Caco-2 (cell line): ENCODE measurements at regions not wholly inside any gene's neighbourhood (a gene's known extent, or its start where the extent isn't known, plus 50 kb on each side); places are given as distances from the start of the nearest gene placed in this dataset.

Experiments
- BruUV-seq: library from RNA; stranded (reverse); fragments of 400-500 nt; replicated peaks from 2 replicates; lab custom pipeline; 2021; lab: Mats Ljungman, UMichigan
- CTCF ChIA-PET: fragments of 300-600 bp; sonication (Branson Sonifier 250); formaldehyde crosslinking; loops from one replicate; lab custom pipeline; 2022; ENCODE audit warnings: antibody characterized with exemption; lab: Charles Lee
- POLR2A ChIA-PET: fragments of 300-600 bp; sonication (Branson Sonifier 250); formaldehyde crosslinking; loops from one replicate; lab custom pipeline; 2022; ENCODE audit warnings: antibody characterized with exemption; lab: Charles Lee
- DNase-seq, 2 experiments: peaks; one replicate each; pipeline versions ENCODE4 v3.0.0 to v3.0.0-alpha.2; 2020 to 2022
- H3K27me3 ChIP-seq: replicated peaks from 2 replicates; pipeline ENCODE4 v1.6.0; 2011; ENCODE audit warnings: low read length; ENCODE audit not compliant: control insufficient read depth, insufficient read depth
- H3K36me3 ChIP-seq: 2 replicates; pipeline ENCODE4 v1.5.1; 2011; ENCODE audit warnings: low read length; ENCODE audit not compliant: control insufficient read depth, insufficient read depth
- H3K4me1 ChIP-seq: fragments of 250-450 bp; sonication (Bioruptor Pico); 2 replicates; pipeline ENCODE4 v1.5.1; 2020; ENCODE audit warnings: mild to moderate bottlenecking
- H3K4me3 ChIP-seq: 2 replicates; pipeline ENCODE4 v1.5.1; 2011; ENCODE audit warnings: low read depth, mild to moderate bottlenecking, control low read depth, low read length
- H3K9me3 ChIP-seq: fragments of 250-450 bp; sonication (Bioruptor Pico); 2 replicates; pipeline ENCODE4 v1.5.1; 2020; ENCODE audit warnings: mild to moderate bottlenecking, moderate library complexity
- H3K27ac Mint-ChIP-seq: one replicate; pipeline ENCODE4 v1.8.0; 2022; ENCODE audit warnings: mixed read lengths; ENCODE audit not compliant: unreplicated experiment
- H3K27me3 Mint-ChIP-seq: one replicate; pipeline ENCODE4 v1.8.0; 2022; ENCODE audit warnings: mixed read lengths; ENCODE audit not compliant: insufficient read depth, unreplicated experiment
- H3K36me3 Mint-ChIP-seq: one replicate; pipeline ENCODE4 v1.8.0; 2022; ENCODE audit warnings: mild to moderate bottlenecking, mixed read lengths; ENCODE audit not compliant: insufficient read depth, unreplicated experiment
- H3K4me1 Mint-ChIP-seq: one replicate; pipeline ENCODE4 v1.8.0; 2022; ENCODE audit warnings: low read depth, mixed read lengths; ENCODE audit not compliant: unreplicated experiment
- H3K4me3 Mint-ChIP-seq: one replicate; pipeline ENCODE4 v1.8.0; 2022; ENCODE audit warnings: mild to moderate bottlenecking, moderate library complexity, mixed read lengths; ENCODE audit not compliant: unreplicated experiment
- H3K9me3 Mint-ChIP-seq: one replicate; pipeline ENCODE4 v1.8.0; 2022; ENCODE audit warnings: mixed read lengths; ENCODE audit not compliant: unreplicated experiment
- CTCF ChIP-seq, 2 experiments: fragments of 200-600 bp in 1 of 2; IDR thresholded peaks; 1 replicate in 1 of 2; 2 replicates in 1 of 2; pipeline versions ENCODE4 v1.5.1 to v1.8.0; 2011 to 2022; ENCODE audit warnings: antibody characterized with exemption in 1 of 2, control low read depth in 1 of 2, inconsistent platforms in 1 of 2, low read depth in 1 of 2, low read length in 1 of 2, mild to moderate bottlenecking in 1 of 2, moderate library complexity in 1 of 2; ENCODE audit not compliant: insufficient read depth in 1 of 2, severe bottlenecking in 1 of 2, unreplicated experiment in 1 of 2
- intact Hi-C: fragments of 100-400 bp; cut with micrococcal nuclease; formaldehyde crosslinking; loops from one replicate; pipeline ENCODE4 v1.10.0; 2022; ENCODE audit not compliant: unreplicated experiment

GRCh38 chr21:15353546-15353945 lies 288.7 kb upstream of the NRIP1 start:
- H3K27me3 Mint-ChIP-seq: no peaks in the 10 kb centered on the region
- BruUV-seq: no TSS peak
- DNase-seq: no peak
- no peak overlapping the region for H3K27ac Mint-ChIP-seq
- POLR2A ChIA-PET: no interaction called here
- CTCF ChIA-PET: no interaction called here
- no peaks in the 10 kb centered on the region for H3K36me3 Mint-ChIP-seq
- H3K9me3 ChIP-seq: no peaks in the 10 kb centered on the region
- H3K4me1 ChIP-seq: no peaks in the 10 kb centered on the region
- H3K4me3 ChIP-seq: no peak overlapping the region
- H3K4me3 Mint-ChIP-seq: no peak overlapping the region
- no peaks in the 10 kb centered on the region for H3K4me1 Mint-ChIP-seq
- H3K9me3 Mint-ChIP-seq: no peaks in the 10 kb centered on the region
- TF ChIP-seq CTCF (IDR thresholded peaks at IDR 0.05; ENCODE audit: insufficient read depth in 1 of 2, low read depth in 1 of 2, low read length in 1 of 2, severe bottlenecking in 1 of 2, unreplicated experiment in 1 of 2): no peak
- H3K27me3 ChIP-seq: no peaks in the 10 kb centered on the region
- intact Hi-C loops: no loop called here
- no peaks in the 10 kb centered on the region for H3K36me3 ChIP-seq

GRCh38 chr21:15354516-15354915 lies 289.7 kb upstream of the NRIP1 start:
- intact Hi-C loops: no loop called here
- no peaks in the 10 kb centered on the region for H3K9me3 ChIP-seq
- ChIA-PET CTCF (no interaction called here), POLR2A (no interaction called here)
- no peak for TF ChIP-seq CTCF (IDR thresholded peaks at IDR 0.05; ENCODE audit: insufficient read depth in 1 of 2, low read depth in 1 of 2, low read length in 1 of 2, severe bottlenecking in 1 of 2, unreplicated experiment in 1 of 2)
- no peak for DNase-seq
- no peak overlapping the region for H3K4me3 ChIP-seq
- Mint-ChIP-seq H3K9me3 (no peaks in the 10 kb centered on the region), H3K36me3 (no peaks in the 10 kb centered on the region), H3K27ac (no peak overlapping the region), H3K4me3 (no peak overlapping the region), H3K4me1 (no peaks in the 10 kb centered on the region), H3K27me3 (no peaks in the 10 kb centered on the region)
- no peaks in the 10 kb centered on the region for H3K27me3 ChIP-seq
- H3K36me3 ChIP-seq: no peaks in the 10 kb centered on the region
- BruUV-seq: no TSS peak
- H3K4me1 ChIP-seq: no peaks in the 10 kb centered on the region

- POLR2A ChIA-PET: no interaction called here
- H3K4me1 Mint-ChIP-seq: no peaks in the 10 kb centered on the region
Measured at GRCh38 chr21:15355066-15355465, 290.3 kb upstream of the NRIP1 start.

More at GRCh38 chr21:15355066-15355465, 290.3 kb upstream of the NRIP1 start:
- Histone ChIP-seq H3K36me3 (no peaks in the 10 kb centered on the region), H3K9me3 (no peaks in the 10 kb centered on the region), H3K4me3 (no peak overlapping the region), H3K27me3 (no peaks in the 10 kb centered on the region), H3K4me1 (no peaks in the 10 kb centered on the region)
- H3K27ac Mint-ChIP-seq: no peak overlapping the region
- intact Hi-C loops: no loop called here
- no peaks in the 10 kb centered on the region for H3K36me3 Mint-ChIP-seq
- BruUV-seq: no TSS peak
- no peaks in the 10 kb centered on the region for H3K9me3 Mint-ChIP-seq
- CTCF ChIA-PET: no interaction called here
- no peaks in the 10 kb centered on the region for H3K27me3 Mint-ChIP-seq
- TF ChIP-seq CTCF (IDR thresholded peaks at IDR 0.05; ENCODE audit: insufficient read depth in 1 of 2, low read depth in 1 of 2, low read length in 1 of 2, severe bottlenecking in 1 of 2, unreplicated experiment in 1 of 2): no peak
- no peak for DNase-seq
- H3K4me3 Mint-ChIP-seq: no peak overlapping the region
